H54 (cell line): ENCODE measurements at regions not wholly inside any gene's neighbourhood (a gene's known extent, or its start where the extent isn't known, plus 50 kb on each side); places are given as distances from the start of the nearest gene placed in this dataset.
"Not testable (repeated sequence)": the region's sequence is repeated elsewhere in the genome, so short reads cannot be mapped to it uniquely, and the experiment has no call there.

ENCODE experiments used
- DNase-seq: peaks from one replicate; pipeline ENCODE4 v3.0.0; 2011; ENCODE audit warnings: low spot score, mixed read lengths; ENCODE audit not compliant: insufficient read length
- FAIRE-seq: peaks from 3 replicates; lab custom pipeline; 2011; peaks lifted over from hg19 to GRCh38; lab: Jason Lieb, UNC
- POLR2A ChIP-seq: IDR thresholded peaks from 2 replicates; pipeline ENCODE4 v1.6.1; 2011; ENCODE audit warnings: low read depth, mild to moderate bottlenecking, low read length

DNA sequence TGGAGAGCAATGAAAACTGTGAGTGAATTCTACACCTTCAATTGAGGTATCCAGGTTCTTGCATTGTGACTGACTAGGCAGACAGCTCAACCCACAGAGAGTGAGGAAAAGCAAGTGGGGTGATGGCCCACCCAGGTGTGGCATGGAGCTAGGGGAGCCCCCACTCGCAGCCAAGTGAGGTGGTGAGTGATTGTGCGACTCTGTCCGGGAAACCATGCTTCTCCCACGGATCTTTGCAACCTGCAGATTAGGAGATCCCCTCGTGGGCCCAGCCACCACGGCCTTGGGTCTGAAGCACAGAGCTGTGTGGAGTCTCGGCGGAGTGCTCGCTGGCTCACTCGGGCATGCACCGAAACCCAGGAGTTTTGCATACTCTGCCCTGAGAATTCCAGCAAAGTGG lies 120.1 kb downstream of the ALG10 start:
- DNase-seq (no peak), FAIRE-seq (no peak)
- no peak for TF ChIP-seq POLR2A

DNA sequence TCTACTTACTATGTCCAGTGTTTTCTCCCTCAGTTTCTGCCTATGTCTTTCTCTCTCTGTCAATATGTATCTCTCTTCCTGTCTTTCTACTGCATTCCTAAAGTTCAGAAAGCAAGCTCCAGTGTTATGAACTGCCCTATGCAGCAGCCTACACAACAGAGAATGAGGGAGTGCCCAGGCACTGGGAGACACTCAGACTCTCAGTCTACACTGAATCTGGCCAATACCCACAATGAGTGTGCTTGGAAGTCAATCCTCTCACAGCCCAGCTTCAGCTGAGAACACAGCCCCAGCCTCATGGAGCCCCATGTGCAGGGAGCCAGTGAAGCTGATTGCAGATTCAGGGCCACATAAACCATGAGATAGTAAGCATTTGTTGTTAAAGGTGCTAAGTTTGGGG lies 128.7 kb downstream of the ALG10 start:
- DNase-seq: no peak
- no peak for FAIRE-seq
- TF ChIP-seq POLR2A: no peak

DNA sequence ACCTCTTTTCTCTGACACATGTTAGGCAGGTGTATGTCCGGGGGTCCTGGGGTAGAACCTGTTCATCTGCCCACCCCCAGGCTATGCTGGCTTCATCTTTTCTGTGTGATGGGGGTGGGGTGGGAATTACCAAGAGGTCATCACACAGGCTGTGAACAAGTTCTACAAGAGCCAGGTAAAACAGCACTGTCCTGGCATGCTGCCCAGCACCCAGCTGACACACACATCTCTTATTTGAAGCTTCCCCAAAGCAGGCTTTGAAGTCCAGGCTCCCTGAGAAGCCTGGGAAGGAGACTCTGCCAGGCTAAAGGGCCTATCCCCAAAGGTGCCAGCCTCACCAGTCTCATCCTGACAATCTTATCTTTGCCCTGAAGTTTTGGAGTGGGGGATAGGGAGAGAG lies 141.1 kb downstream of the ALG10 start:
- no peak for TF ChIP-seq POLR2A
- DNase-seq (no peak), FAIRE-seq (no peak)

GRCh38 chr12:34166427-34167060 lies 144.2 kb downstream of the ALG10 start:
- DNase-seq (no peak), FAIRE-seq (no peak)
- TF ChIP-seq POLR2A: no peak

DNA sequence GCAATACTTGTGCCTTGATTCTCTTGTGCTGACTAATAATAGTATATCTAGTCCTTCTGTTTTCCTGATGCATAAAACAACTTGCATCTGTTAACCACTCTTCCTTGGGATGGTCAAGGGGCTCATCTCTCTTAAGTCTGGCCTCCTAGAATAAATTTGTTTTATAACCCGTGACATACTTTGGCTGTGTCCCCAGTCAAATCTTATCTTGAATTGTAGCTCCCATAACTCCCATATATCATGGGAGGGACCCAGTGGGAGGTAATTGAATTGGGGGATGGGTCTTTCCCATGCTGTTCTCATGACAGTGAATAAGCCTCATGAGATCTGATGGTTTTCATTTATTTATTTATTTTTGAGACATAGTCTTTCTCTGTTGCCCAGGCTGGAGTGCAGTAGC lies 146.2 kb downstream of the ALG10 start:
- not testable (repeated sequence) for FAIRE-seq, DNase-seq

DNA sequence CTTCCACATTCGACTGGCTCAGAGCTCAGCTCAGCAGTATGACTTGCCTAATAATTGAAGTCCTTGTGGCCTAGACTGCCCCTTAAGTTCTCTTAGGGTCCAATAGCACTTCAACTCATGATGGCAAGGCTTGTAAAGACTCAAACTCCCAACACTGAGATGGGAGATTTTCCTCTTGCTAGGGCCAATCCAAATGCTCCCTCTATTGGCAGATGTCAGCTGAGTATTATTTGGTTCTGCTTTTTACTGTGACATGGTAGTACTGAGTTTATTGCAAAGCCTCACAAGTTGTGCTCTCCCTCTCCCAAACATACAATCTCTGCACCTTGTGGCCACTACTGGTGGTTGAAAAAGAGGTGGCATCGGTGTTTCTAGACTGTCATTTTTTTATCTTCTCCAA lies 164.2 kb downstream of the ALG10 start:
- DNase-seq (no peak), FAIRE-seq (no peak)
- TF ChIP-seq POLR2A: no peak

DNA sequence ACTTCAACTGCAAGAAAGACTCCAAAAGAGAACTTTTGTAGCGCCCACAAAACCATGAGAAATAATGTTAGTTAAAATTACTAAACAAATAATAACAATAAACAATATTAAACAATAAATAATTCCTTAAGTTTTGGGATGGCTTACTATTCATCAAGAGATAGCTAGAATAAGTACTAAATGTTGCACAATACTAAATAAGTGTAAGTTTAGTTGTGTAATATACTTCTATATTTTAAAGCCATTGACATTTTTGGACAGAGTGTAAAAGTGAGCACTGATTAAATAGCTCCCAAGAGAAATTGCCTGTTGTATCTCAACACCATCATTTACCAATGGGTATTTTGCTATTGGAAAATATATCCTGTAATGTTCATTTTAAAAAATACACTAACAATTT lies 166.7 kb downstream of the ALG10 start:
- FAIRE-seq (no peak), DNase-seq (no peak)
- TF ChIP-seq POLR2A: no peak

GRCh38 chr12:34190054-34190453 lies 167.8 kb downstream of the ALG10 start:
- no peak for TF ChIP-seq POLR2A
- FAIRE-seq: no peak
- no peak for DNase-seq

GRCh38 chr12:34198924-34199323 lies 176.6 kb downstream of the ALG10 start:
- DNase-seq (no peak), FAIRE-seq (no peak)
- TF ChIP-seq POLR2A: no peak

- DNase-seq: no peak
- FAIRE-seq: no peak
- no peak for TF ChIP-seq POLR2A
Observed at GRCh38 chr12:34203866-34204620, 181.7 kb downstream of the ALG10 start.

DNA sequence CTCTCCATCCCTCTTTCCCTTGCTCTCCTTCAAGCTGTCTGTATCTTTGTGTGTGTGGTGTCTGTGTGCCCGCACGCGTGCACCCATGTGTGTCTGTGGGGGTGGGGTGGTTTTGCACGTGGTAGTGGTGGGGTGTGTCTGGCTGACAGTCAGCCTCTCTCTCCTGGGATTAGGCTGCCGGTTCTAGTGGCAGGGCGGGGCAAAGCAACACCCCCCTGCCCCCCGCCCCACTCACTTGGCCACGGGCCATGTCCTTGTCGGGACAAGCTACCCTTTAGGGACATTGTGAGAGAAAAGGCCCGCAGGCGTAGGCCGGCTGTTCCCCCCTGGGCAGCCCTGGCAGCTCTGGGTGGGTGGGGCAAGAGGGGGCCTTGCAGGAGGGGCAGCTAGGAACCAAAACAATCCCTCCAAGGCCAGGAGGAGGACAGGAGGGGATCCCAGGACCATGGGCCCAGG lies 182.6 kb downstream of the ALG10 start:
- no peak for FAIRE-seq
- TF ChIP-seq POLR2A: no peak
- no peak for DNase-seq

GRCh38 chr12:34205401-34205800 lies 183.1 kb downstream of the ALG10 start:
- no peak for FAIRE-seq
- TF ChIP-seq POLR2A: no peak
- DNase-seq: no peak

- TF ChIP-seq POLR2A: no peak
- no peak for DNase-seq
- no peak for FAIRE-seq
Observed at GRCh38 chr12:34206061-34206785, 183.9 kb downstream of the ALG10 start.

DNA sequence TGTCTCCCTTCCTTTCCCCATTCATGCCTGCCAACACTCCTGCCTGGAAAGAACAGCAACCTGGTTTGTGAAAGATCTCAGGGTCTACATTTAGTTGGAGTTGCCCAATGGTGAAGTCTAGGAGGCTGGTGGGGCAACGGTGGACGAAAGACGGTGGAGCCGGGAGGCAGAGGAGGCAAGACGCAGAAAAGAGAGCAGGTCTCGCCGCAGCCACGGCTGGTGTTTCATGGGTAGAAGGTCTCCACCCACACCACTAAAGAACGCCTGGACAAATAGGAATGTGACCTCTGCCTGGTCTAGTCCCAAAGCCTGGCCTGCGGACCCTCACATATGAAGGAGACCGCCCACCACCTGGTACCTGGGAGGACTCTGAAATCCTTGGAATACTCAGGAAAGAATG lies 185.6 kb downstream of the ALG10 start:
- DNase-seq (no peak), FAIRE-seq (no peak)
- TF ChIP-seq POLR2A: no peak
